ENCODE measurements at regions not wholly inside any gene's neighbourhood (a gene's known extent, or its start where the extent isn't known, plus 50 kb on each side); places are given as distances from the start of the nearest gene placed in this dataset.

DNA sequence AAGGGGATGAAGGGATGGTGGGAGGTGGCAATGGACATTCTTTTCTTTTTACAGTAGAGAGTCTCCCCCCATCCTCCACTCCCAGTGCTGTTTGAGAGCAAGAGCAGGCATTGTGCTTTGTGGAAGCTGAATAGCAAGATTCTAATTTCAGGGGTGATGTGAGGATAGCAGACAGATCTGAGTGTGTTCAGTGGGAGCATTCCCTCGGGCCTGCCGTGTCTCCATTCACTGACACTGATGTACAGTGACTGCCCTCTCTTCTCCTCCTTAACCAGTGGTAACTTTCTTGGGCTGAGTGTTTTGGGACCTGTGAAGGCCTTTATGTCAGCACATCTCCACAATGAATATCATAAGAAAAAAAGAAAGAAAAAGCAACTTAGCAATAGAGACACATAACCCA is 396.6 kb upstream of the RPS6KA3 start:
- Histone ChIP-seq H2AFZ (ENCODE audit: low read depth, low read length) (no peak overlapping the region), H3K27me3 (ENCODE audit: low read depth, low read length) (peaks cover 4% of the 10 kb centered on the region; the same call in 1 of the 2 replicates), H3K27ac (ENCODE audit: low read length) (no peak overlapping the region), H3K79me2 (ENCODE audit: low read length) (no peaks in the 10 kb centered on the region), H3K4me2 (ENCODE audit: low read length) (no peak overlapping the region), H3K4me3 (ENCODE audit: low read length) (no peak overlapping the region), H3K36me3 (replicated peaks; ENCODE audit: low read depth, low read length) (no peaks in the 10 kb centered on the region), H3K9me3 (ENCODE audit: insufficient read depth, low read length) (no peaks in the 10 kb centered on the region), H4K20me1 (ENCODE audit: insufficient read depth, low read length) (no peaks in the 10 kb centered on the region), H3K4me1 (ENCODE audit: low read length) (peaks cover 7% of the 10 kb centered on the region), H3K9ac (ENCODE audit: low read length) (no peak overlapping the region)
- no peak for TF ChIP-seq EZH2phosphoT487 (IDR thresholded peaks at IDR 0.05; ENCODE audit: low read depth)
- TF ChIP-seq, protein P1, sequence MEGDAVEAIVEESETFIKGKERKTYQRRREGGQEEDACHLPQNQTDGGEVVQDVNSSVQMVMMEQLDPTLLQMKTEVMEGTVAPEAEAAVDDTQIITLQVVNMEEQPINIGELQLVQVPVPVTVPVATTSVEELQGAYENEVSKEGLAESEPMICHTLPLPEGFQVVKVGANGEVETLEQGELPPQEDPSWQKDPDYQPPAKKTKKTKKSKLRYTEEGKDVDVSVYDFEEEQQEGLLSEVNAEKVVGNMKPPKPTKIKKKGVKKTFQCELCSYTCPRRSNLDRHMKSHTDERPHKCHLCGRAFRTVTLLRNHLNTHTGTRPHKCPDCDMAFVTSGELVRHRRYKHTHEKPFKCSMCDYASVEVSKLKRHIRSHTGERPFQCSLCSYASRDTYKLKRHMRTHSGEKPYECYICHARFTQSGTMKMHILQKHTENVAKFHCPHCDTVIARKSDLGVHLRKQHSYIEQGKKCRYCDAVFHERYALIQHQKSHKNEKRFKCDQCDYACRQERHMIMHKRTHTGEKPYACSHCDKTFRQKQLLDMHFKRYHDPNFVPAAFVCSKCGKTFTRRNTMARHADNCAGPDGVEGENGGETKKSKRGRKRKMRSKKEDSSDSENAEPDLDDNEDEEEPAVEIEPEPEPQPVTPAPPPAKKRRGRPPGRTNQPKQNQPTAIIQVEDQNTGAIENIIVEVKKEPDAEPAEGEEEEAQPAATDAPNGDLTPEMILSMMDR (IDR thresholded peaks at IDR 0.05; ENCODE audit: low read depth, low read length), result no peak

GRCh38 chrX:20656721-20657120 is 390.0 kb upstream of the RPS6KA3 start:
- TF ChIP-seq EZH2phosphoT487 (IDR thresholded peaks at IDR 0.05; ENCODE audit: low read depth), result no peak
- TF ChIP-seq, protein P1 (IDR thresholded peaks at IDR 0.05; ENCODE audit: low read depth, low read length), result no peak
- Histone ChIP-seq H3K9me3 (ENCODE audit: insufficient read depth, low read length) (no peaks in the 10 kb centered on the region), H3K36me3 (replicated peaks; ENCODE audit: low read depth, low read length) (no peaks in the 10 kb centered on the region), H3K4me1 (ENCODE audit: low read length) (0 out of 2 replicates have a peak, but pooled peaks cover 5% of the 10 kb centered on the region), H3K27me3 (ENCODE audit: low read depth, low read length) (no peaks in the 10 kb centered on the region), H3K79me2 (ENCODE audit: low read length) (no peaks in the 10 kb centered on the region), H3K9ac (ENCODE audit: low read length) (no peak overlapping the region), H3K4me3 (ENCODE audit: low read length) (no peak overlapping the region), H3K27ac (ENCODE audit: low read length) (no peak overlapping the region), H2AFZ (ENCODE audit: low read depth, low read length) (no peak overlapping the region), H3K4me2 (ENCODE audit: low read length) (no peak overlapping the region), H4K20me1 (ENCODE audit: insufficient read depth, low read length) (no peaks in the 10 kb centered on the region)

DNA sequence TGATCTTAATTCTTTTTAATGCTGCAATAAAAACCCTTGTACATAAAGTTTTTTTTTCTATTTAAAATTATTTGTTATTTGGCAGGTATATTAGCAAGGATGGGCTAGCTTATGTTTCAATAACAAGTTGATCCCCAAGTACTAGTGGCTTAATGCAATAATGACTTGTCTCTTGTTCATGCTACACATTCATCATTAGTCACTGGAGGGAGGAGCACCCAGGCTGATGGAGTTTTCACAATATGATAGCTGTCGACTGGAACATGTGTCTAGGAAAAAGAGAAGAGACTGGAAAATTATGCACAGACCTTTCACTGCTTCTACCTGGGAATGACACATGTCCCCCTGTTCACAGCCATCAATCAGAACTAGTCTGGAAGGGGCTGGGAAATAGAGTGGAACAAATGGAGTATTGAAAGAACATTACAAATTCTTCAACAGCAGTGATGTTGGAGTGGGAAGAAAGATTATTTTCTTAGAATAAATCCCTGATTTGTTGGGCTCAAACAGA is 387.9 kb upstream of the RPS6KA3 start:
- Histone ChIP-seq H3K4me2 (ENCODE audit: low read length) (no peak overlapping the region), H2AFZ (ENCODE audit: low read depth, low read length) (no peak overlapping the region), H3K4me3 (ENCODE audit: low read length) (no peak overlapping the region), H3K4me1 (ENCODE audit: low read length) (0 out of 2 replicates have a peak, but pooled peaks cover 5% of the 10 kb centered on the region), H3K27ac (ENCODE audit: low read length) (no peak overlapping the region), H3K36me3 (replicated peaks; ENCODE audit: low read depth, low read length) (no peaks in the 10 kb centered on the region), H3K79me2 (ENCODE audit: low read length) (no peaks in the 10 kb centered on the region), H3K9me3 (ENCODE audit: insufficient read depth, low read length) (no peaks in the 10 kb centered on the region), H3K27me3 (ENCODE audit: low read depth, low read length) (no peaks in the 10 kb centered on the region), H3K9ac (ENCODE audit: low read length) (no peak overlapping the region), H4K20me1 (ENCODE audit: insufficient read depth, low read length) (no peaks in the 10 kb centered on the region)
- TF ChIP-seq EZH2phosphoT487 (IDR thresholded peaks at IDR 0.05; ENCODE audit: low read depth), result no peak
- TF ChIP-seq, protein P1 (IDR thresholded peaks at IDR 0.05; ENCODE audit: low read depth, low read length), result no peak

DNA sequence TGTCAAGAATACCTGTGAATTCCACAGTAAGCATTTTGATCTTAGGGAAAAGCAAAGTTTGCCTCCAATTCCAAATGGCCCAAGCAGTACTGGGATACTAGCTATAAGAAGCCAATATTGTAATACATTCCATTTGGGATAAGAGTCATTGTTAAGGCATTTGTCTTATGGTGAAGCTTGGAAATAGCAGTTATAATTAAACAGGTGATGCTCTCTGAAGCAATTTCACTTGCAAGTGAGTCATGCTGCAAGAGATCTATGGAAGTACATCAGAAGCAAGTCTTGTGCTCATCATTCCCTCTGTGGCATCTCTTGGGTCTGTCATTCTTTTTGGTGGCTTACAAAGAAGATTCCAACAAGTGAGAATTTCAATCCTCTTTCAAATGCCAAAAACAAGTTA is 386.4 kb upstream of the RPS6KA3 start:
- H3K79me2 ChIP-seq (ENCODE audit: low read length), result no peaks in the 10 kb centered on the region
- H3K4me2 ChIP-seq (ENCODE audit: low read length), result no peak overlapping the region
- H3K9ac ChIP-seq (ENCODE audit: low read length), result no peak overlapping the region
- no peaks in the 10 kb centered on the region for H3K36me3 ChIP-seq (replicated peaks; ENCODE audit: low read depth, low read length)
- 0 out of 2 replicates have a peak, but pooled peaks cover 5% of the 10 kb centered on the region for H3K4me1 ChIP-seq (ENCODE audit: low read length)
- H2AFZ ChIP-seq (ENCODE audit: low read depth, low read length), result no peak overlapping the region
- H3K27ac ChIP-seq (ENCODE audit: low read length), result no peak overlapping the region
- no peaks in the 10 kb centered on the region for H4K20me1 ChIP-seq (ENCODE audit: insufficient read depth, low read length)
- no peaks in the 10 kb centered on the region for H3K9me3 ChIP-seq (ENCODE audit: insufficient read depth, low read length)
- no peak overlapping the region for H3K4me3 ChIP-seq (ENCODE audit: low read length)
- no peak for TF ChIP-seq EZH2phosphoT487 (IDR thresholded peaks at IDR 0.05; ENCODE audit: low read depth)
- TF ChIP-seq, protein P1 (IDR thresholded peaks at IDR 0.05; ENCODE audit: low read depth, low read length), result no peak
- no peaks in the 10 kb centered on the region for H3K27me3 ChIP-seq (ENCODE audit: low read depth, low read length)
